GM19328 (cell line): ENCODE measurements at regions not wholly inside any gene's neighbourhood (a gene's known extent, or its start where the extent isn't known, plus 50 kb on each side); places are given as distances from the start of the nearest gene placed in this dataset.
"Not testable (repeated sequence)": the region's sequence is repeated elsewhere in the genome, so short reads cannot be mapped to it uniquely, and the experiment has no call there.

Source experiments
- ATAC-seq: cut with Tn5 transposase; IDR thresholded peaks from one replicate; pipeline ENCODE4 v1.9.1; 2021; ENCODE audit warnings: mild to moderate bottlenecking, moderate library complexity; ENCODE audit not compliant: unreplicated experiment

GRCh38 chr5:29040404-29040803 is 2002.0 kb upstream of the CDH9 start:
- no peak for ATAC-seq

- ATAC-seq = no peak
These were observed 2001.6 kb upstream of the CDH9 start for GRCh38 chr5:29039994-29040393.

GRCh38 chr5:29037716-29038115 is 1999.3 kb upstream of the CDH9 start:
- no peak for ATAC-seq

GRCh38 chr5:29024052-29024451 is 1985.7 kb upstream of the CDH9 start:
- no peak for ATAC-seq

GRCh38 chr5:29023541-29023940 is 1985.2 kb upstream of the CDH9 start:
- ATAC-seq = no peak

GRCh38 chr5:29017501-29017900 is 1979.1 kb upstream of the CDH9 start:
- no peak for ATAC-seq

- no peak for ATAC-seq
These were observed 1977.7 kb upstream of the CDH9 start for GRCh38 chr5:29016067-29016466.

- ATAC-seq = no peak
These were observed 1977.1 kb upstream of the CDH9 start for GRCh38 chr5:29015523-29015922.

GRCh38 chr5:29005386-29005785 is 1967.0 kb upstream of the CDH9 start:
- no peak for ATAC-seq

GRCh38 chr5:29002481-29002880 is 1964.1 kb upstream of the CDH9 start:
- ATAC-seq = no peak

GRCh38 chr5:29001666-29002065 is 1963.3 kb upstream of the CDH9 start:
- no peak for ATAC-seq

GRCh38 chr5:28984639-28985038 is 1946.3 kb upstream of the CDH9 start:
- no peak for ATAC-seq

- no peak for ATAC-seq
These were observed 1937.1 kb upstream of the CDH9 start for GRCh38 chr5:28975508-28975907.

- no peak for ATAC-seq
These were observed 1929.5 kb upstream of the CDH9 start for GRCh38 chr5:28967848-28968247.

- ATAC-seq = no peak
These were observed 1923.4 kb upstream of the CDH9 start for GRCh38 chr5:28961816-28962215.

- ATAC-seq = no peak
These were observed 1920.2 kb upstream of the CDH9 start for GRCh38 chr5:28958581-28958980.

- ATAC-seq = no peak
These were observed 1919.1 kb upstream of the CDH9 start for GRCh38 chr5:28957450-28957849.

- no peak for ATAC-seq
These were observed 1915.7 kb upstream of the CDH9 start for GRCh38 chr5:28954074-28954473.

GRCh38 chr5:28947865-28948264 is 1909.5 kb upstream of the CDH9 start:
- ATAC-seq = no peak

GRCh38 chr5:28945859-28946258 is 1907.5 kb upstream of the CDH9 start:
- no peak for ATAC-seq

GRCh38 chr5:28929366-28929765 is 1891.0 kb upstream of the CDH9 start:
- not testable (repeated sequence) for ATAC-seq

- ATAC-seq = not testable (repeated sequence)
These were observed 1890.0 kb upstream of the CDH9 start for GRCh38 chr5:28928327-28928790.

GRCh38 chr5:28927559-28928326 is 1889.4 kb upstream of the CDH9 start:
- ATAC-seq = no peak
